GM12873 (cell line): ENCODE measurements at regions not wholly inside any gene's neighbourhood (a gene's known extent, or its start where the extent isn't known, plus 50 kb on each side); places are given as distances from the start of the nearest gene placed in this dataset.

ENCODE experiments used
- CTCF ChIP-seq: IDR thresholded peaks from 2 replicates; pipeline ENCODE4 v1.5.1; 2012; ENCODE audit warnings: low read depth, mild to moderate bottlenecking, moderate library complexity, low read length, control low read depth; ENCODE audit not compliant: insufficient read depth; ENCODE audit errors: missing control alignments

- no peak for TF ChIP-seq CTCF
Observed at GRCh38 chr9:7388755-7389154, 410.8 kb downstream of the DMAC1 start.

- no peak for TF ChIP-seq CTCF
Observed at GRCh38 chr9:7387840-7388239, 411.7 kb downstream of the DMAC1 start.

- no peak for TF ChIP-seq CTCF
Observed at GRCh38 chr9:7382304-7382703, 417.3 kb downstream of the DMAC1 start.

GRCh38 chr9:7377489-7377888 lies 422.1 kb downstream of the DMAC1 start:
- no peak for TF ChIP-seq CTCF

- no peak for TF ChIP-seq CTCF
Observed at GRCh38 chr9:7376833-7377232, 422.7 kb downstream of the DMAC1 start.

GRCh38 chr9:7376213-7376612 lies 423.4 kb downstream of the DMAC1 start:
- TF ChIP-seq CTCF, result no peak

- no peak for TF ChIP-seq CTCF
Observed at GRCh38 chr9:7375013-7375511, 424.5 kb downstream of the DMAC1 start.
